A673 (cell line): ENCODE measurements at regions not wholly inside any gene's neighbourhood (a gene's known extent, or its start where the extent isn't known, plus 50 kb on each side); places are given as distances from the start of the nearest gene placed in this dataset.

ENCODE experiments used
- CTCF ChIP-seq: fragments of 300-800, 200-600 bp; sonication (generic); conservative IDR thresholded peaks from 2 replicates; pipeline ENCODE4 v1.5.1; 2017; ENCODE audit warnings: low read depth, mild to moderate bottlenecking, antibody characterized with exemption, low read length, moderate library complexity, mixed read lengths
- EZH2 ChIP-seq: fragments of 200-600 bp; sonication (generic); IDR thresholded peaks from 2 replicates; pipeline ENCODE4 v1.6.1; 2017; ENCODE audit warnings: borderline replicate concordance, low read depth, mild to moderate bottlenecking, mixed read lengths, antibody characterized with exemption, low read length; ENCODE audit not compliant: poor library complexity, severe bottlenecking

GRCh38 chr1:191709215-191709614 lies 449.0 kb upstream of the RGS18 start:
- TF ChIP-seq CTCF (no peak), EZH2 (no peak)
